Right lobe of liver (tissue), 4 donors: ENCODE measurements at regions not wholly inside any gene's neighbourhood (a gene's known extent, or its start where the extent isn't known, plus 50 kb on each side); places are given as distances from the start of the nearest gene placed in this dataset.

ENCODE experiments used
- CTCF ChIP-seq, 4 donors: fragments of 200-600 bp in 3 of 4; fragments of 450-650 bp in 1 of 4; IDR thresholded peaks; one replicate each; pipeline versions ENCODE4 v1.5.1 to v1.8.0; 2016 to 2022; ENCODE audit warnings: antibody characterized with exemption in 4 of 4, mild to moderate bottlenecking in 2 of 4
- POLR2A ChIP-seq: fragments of 450-650 bp; IDR thresholded peaks from one replicate; pipeline ENCODE4 v1.6.1; 2017; ENCODE audit warnings: antibody characterized with exemption, mild to moderate bottlenecking
- donor health status: DM: no; HTN: no; CAD: no.
- donor health status: DM: no; HTN: no; CAD: no.
- donor health status: DM: no; HTN: yes; CAD: no.

GRCh38 chr6:97726378-97726777 lies 443.4 kb upstream of the MMS22L start:
- TF ChIP-seq CTCF (IDR thresholded peaks at IDR 0.05) (no peak), POLR2A (no peak)
